HG03175 (cell line): ENCODE measurements at regions not wholly inside any gene's neighbourhood (a gene's known extent, or its start where the extent isn't known, plus 50 kb on each side); places are given as distances from the start of the nearest gene placed in this dataset.
"Not testable (repeated sequence)": the region's sequence is repeated elsewhere in the genome, so short reads cannot be mapped to it uniquely, and the experiment has no call there.

Source experiments
- ATAC-seq: cut with Tn5 transposase; IDR thresholded peaks from one replicate; pipeline ENCODE4 v1.9.1; 2021; ENCODE audit warnings: mild to moderate bottlenecking, moderate library complexity; ENCODE audit not compliant: unreplicated experiment

GRCh38 chr1:47522935-47523834, 85.3 kb downstream of the FOXD2 start:
- no peak for ATAC-seq

- ATAC-seq, result no peak
Measured at GRCh38 chr1:47523835-47524215, 86.0 kb downstream of the FOXD2 start.

- ATAC-seq, result no peak
Measured at GRCh38 chr1:47524272-47524671, 86.4 kb downstream of the FOXD2 start.

- ATAC-seq, result no peak
Measured at GRCh38 chr1:47527653-47528272, 89.9 kb downstream of the FOXD2 start.

GRCh38 chr1:47529520-47530098, 91.8 kb downstream of the FOXD2 start:
- no peak for ATAC-seq

- ATAC-seq, result no peak
Measured at GRCh38 chr1:47532921-47533792, 95.3 kb downstream of the FOXD2 start.

GRCh38 chr1:47533793-47534328, 96.0 kb downstream of the FOXD2 start:
- ATAC-seq, result no peak

GRCh38 chr1:47534436-47534835, 96.6 kb downstream of the FOXD2 start:
- ATAC-seq, result no peak

- no peak for ATAC-seq
Measured at GRCh38 chr1:47536646-47537118, 98.8 kb downstream of the FOXD2 start.

- no peak for ATAC-seq
Measured at GRCh38 chr1:47537268-47537667, 99.4 kb downstream of the FOXD2 start.

- no peak for ATAC-seq
Measured at GRCh38 chr1:47537966-47538365, 100.1 kb downstream of the FOXD2 start.

- ATAC-seq, result not testable (repeated sequence)
Measured at GRCh38 chr1:47538530-47538929, 100.7 kb downstream of the FOXD2 start.

GRCh38 chr1:47541705-47542104, 103.9 kb downstream of the FOXD2 start:
- not testable (repeated sequence) for ATAC-seq

- not testable (repeated sequence) for ATAC-seq
Measured at GRCh38 chr1:47543089-47543488, 105.2 kb downstream of the FOXD2 start.

- ATAC-seq, result no peak
Measured at GRCh38 chr1:47545912-47546483, 108.2 kb downstream of the FOXD2 start.

GRCh38 chr1:47547753-47548573, 110.1 kb downstream of the FOXD2 start:
- ATAC-seq, result no peak

- no peak for ATAC-seq
Measured at GRCh38 chr1:47548637-47549036, 110.8 kb downstream of the FOXD2 start.

GRCh38 chr1:47549532-47549931, 111.7 kb downstream of the FOXD2 start:
- no peak for ATAC-seq

- no peak for ATAC-seq
Measured at GRCh38 chr1:47550929-47551328, 113.1 kb downstream of the FOXD2 start.
